OCI-LY7 (cell line): ENCODE measurements at regions not wholly inside any gene's neighbourhood (a gene's known extent, or its start where the extent isn't known, plus 50 kb on each side); places are given as distances from the start of the nearest gene placed in this dataset.

ENCODE experiments used
- BruUV-seq: library from RNA; stranded (reverse); fragments of 400-500 nt; replicated peaks from 2 replicates; lab custom pipeline; 2021; lab: Mats Ljungman, UMichigan
- CTCF ChIA-PET: fragments of 300-600 bp; sonication (Branson Sonifier 250); formaldehyde crosslinking; loops from one replicate; lab custom pipeline; 2022; ENCODE audit warnings: antibody characterized with exemption; ENCODE audit not compliant: unreplicated experiment; lab: Charles Lee
- POLR2A ChIA-PET: fragments of 300-600 bp; sonication (Branson Sonifier 250); formaldehyde crosslinking; loops from one replicate; lab custom pipeline; 2022; ENCODE audit warnings: antibody characterized with exemption; lab: Charles Lee
- DNase-seq: peaks from one replicate; pipeline ENCODE4 v3.0.0-alpha.2; 2015; ENCODE audit warnings: low spot score
- H2AFZ ChIP-seq: fragments of 200-600 bp; sonication (generic), shearing (Covaris generic); 2 replicates; pipeline ENCODE4 v1.6.1; 2014; ENCODE audit warnings: mild to moderate bottlenecking, antibody characterized with exemption, low read length, moderate library complexity
- H3K27ac ChIP-seq: fragments of 200-600 bp; sonication (generic); 2 replicates; pipeline ENCODE4 v1.5.1; 2014; ENCODE audit warnings: mixed run types, low read depth, mild to moderate bottlenecking, moderate library complexity, low read length, inconsistent platforms; ENCODE audit not compliant: poor library complexity, severe bottlenecking
- H3K36me3 ChIP-seq: fragments of 200-600 bp; sonication (generic); 2 replicates; pipeline ENCODE4 v1.6.1; 2014; ENCODE audit warnings: mild to moderate bottlenecking, antibody characterized with exemption, low read length, moderate library complexity, mixed read lengths; ENCODE audit not compliant: insufficient read depth
- H3K4me1 ChIP-seq: fragments of 200-600 bp; sonication (generic); 2 replicates; pipeline ENCODE4 v1.5.1; 2014; ENCODE audit warnings: mild to moderate bottlenecking, low read length; ENCODE audit not compliant: insufficient read depth, poor library complexity, severe bottlenecking
- H3K4me2 ChIP-seq: fragments of 200-600 bp; sonication (generic); 2 replicates; pipeline ENCODE4 v1.6.1; 2014; ENCODE audit warnings: mild to moderate bottlenecking, low read length
- H3K4me3 ChIP-seq: fragments of 200-600 bp; sonication (generic); 2 replicates; pipeline ENCODE4 v1.5.1; 2014; ENCODE audit warnings: mild to moderate bottlenecking, low read depth, low read length; ENCODE audit not compliant: poor library complexity, severe bottlenecking
- H3K79me2 ChIP-seq: fragments of 200-600 bp; sonication (generic); 2 replicates; pipeline ENCODE4 v1.6.1; 2016; ENCODE audit warnings: low read depth, mild to moderate bottlenecking, low read length, moderate library complexity, mixed read lengths; ENCODE audit not compliant: insufficient read depth
- H3K9me2 ChIP-seq: fragments of 200-600 bp; sonication (generic); 2 replicates; pipeline ENCODE4 v1.6.1; 2016; ENCODE audit warnings: mild to moderate bottlenecking, low read length, mixed read lengths; ENCODE audit not compliant: insufficient read depth
- H3K9me3 ChIP-seq: fragments of 200-600 bp; sonication (generic); 2 replicates; pipeline ENCODE4 v1.6.1; 2014; ENCODE audit warnings: mild to moderate bottlenecking, mixed run types, low read length, mixed read lengths
- H4K20me1 ChIP-seq: fragments of 200-600 bp; sonication (generic); 2 replicates; pipeline ENCODE4 v1.6.1; 2014; ENCODE audit warnings: mild to moderate bottlenecking, antibody characterized with exemption, low read length, moderate library complexity, mixed read lengths; ENCODE audit not compliant: insufficient read depth
- EZH2phosphoT487 ChIP-seq: fragments of 200-600 bp; sonication (generic); IDR thresholded peaks from 2 replicates; pipeline ENCODE4 v1.6.1; 2018; ENCODE audit warnings: low read depth, borderline replicate concordance, mild to moderate bottlenecking, mixed run types, antibody characterized with exemption, low read length, moderate library complexity, mixed read lengths
- intact Hi-C: fragments of 100-400 bp; cut with micrococcal nuclease; formaldehyde crosslinking; loops from one replicate; pipeline ENCODE4 v1.10.0; 2022; ENCODE audit not compliant: unreplicated experiment
- TF ChIP-seq, protein P1 (sequence below): fragments of 200-600 bp; sonication (generic); conservative IDR thresholded peaks from 2 replicates; pipeline ENCODE4 v1.5.1; 2014; ENCODE audit warnings: mild to moderate bottlenecking, antibody characterized with exemption, low read length, moderate library complexity, mixed read lengths

DNA sequence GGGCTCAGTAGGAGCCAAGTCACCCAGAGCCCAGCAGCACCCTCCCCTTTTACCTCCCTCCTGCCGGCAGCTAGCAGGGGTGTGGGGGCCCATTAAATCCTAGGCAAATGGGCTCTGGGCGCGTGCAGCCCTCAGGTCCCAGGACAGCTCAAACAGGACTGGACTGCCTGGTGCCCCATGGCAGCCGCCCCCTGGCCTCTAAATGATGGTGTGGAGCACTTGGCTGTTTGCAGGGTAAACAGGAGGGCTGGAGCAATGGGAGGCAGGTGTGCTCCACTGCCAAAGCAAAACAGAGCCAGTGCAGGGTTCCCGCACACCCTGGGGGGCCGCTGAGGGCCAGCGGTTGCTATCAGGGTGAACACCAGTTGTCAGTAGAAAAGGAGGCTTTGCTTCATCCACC, 55.9 kb upstream of the C5orf58 start:
- Histone ChIP-seq H3K79me2 (no peaks in the 10 kb centered on the region), H4K20me1 (no peaks in the 10 kb centered on the region), H3K4me3 (no peak overlapping the region), H3K27ac (no peak overlapping the region), H3K9me2 (no peaks in the 10 kb centered on the region), H3K4me1 (no peaks in the 10 kb centered on the region), H3K36me3 (no peaks in the 10 kb centered on the region), H3K9me3 (no peaks in the 10 kb centered on the region), H3K4me2 (no peak overlapping the region), H2AFZ (no peak overlapping the region)
- intact Hi-C loops = no loop called here
- ChIA-PET CTCF (no interaction called here), POLR2A (no interaction called here)
- DNase-seq = no peak
- TF ChIP-seq, protein P1, sequence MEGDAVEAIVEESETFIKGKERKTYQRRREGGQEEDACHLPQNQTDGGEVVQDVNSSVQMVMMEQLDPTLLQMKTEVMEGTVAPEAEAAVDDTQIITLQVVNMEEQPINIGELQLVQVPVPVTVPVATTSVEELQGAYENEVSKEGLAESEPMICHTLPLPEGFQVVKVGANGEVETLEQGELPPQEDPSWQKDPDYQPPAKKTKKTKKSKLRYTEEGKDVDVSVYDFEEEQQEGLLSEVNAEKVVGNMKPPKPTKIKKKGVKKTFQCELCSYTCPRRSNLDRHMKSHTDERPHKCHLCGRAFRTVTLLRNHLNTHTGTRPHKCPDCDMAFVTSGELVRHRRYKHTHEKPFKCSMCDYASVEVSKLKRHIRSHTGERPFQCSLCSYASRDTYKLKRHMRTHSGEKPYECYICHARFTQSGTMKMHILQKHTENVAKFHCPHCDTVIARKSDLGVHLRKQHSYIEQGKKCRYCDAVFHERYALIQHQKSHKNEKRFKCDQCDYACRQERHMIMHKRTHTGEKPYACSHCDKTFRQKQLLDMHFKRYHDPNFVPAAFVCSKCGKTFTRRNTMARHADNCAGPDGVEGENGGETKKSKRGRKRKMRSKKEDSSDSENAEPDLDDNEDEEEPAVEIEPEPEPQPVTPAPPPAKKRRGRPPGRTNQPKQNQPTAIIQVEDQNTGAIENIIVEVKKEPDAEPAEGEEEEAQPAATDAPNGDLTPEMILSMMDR = no peak
- TF ChIP-seq EZH2phosphoT487 = no peak
- no TSS peak for BruUV-seq

- Histone ChIP-seq H4K20me1 (no peaks in the 10 kb centered on the region), H2AFZ (no peak overlapping the region), H3K9me2 (no peaks in the 10 kb centered on the region), H3K27ac (no peak overlapping the region), H3K4me2 (no peak overlapping the region), H3K9me3 (no peaks in the 10 kb centered on the region), H3K36me3 (no peaks in the 10 kb centered on the region), H3K4me1 (no peaks in the 10 kb centered on the region), H3K4me3 (no peak overlapping the region), H3K79me2 (no peaks in the 10 kb centered on the region)
- TF ChIP-seq EZH2phosphoT487 = no peak
- TF ChIP-seq, protein P1 = no peak
- ChIA-PET CTCF (no interaction called here), POLR2A (interaction anchor here (0.5 to 0.7 kb wide), 2 partner anchors 11 to 1404 kb away, joined by 3 to 5 read pairs; no protein-coding TSS in a partner anchor)
- intact Hi-C loops = no loop called here
- BruUV-seq = no TSS peak
- no peak for DNase-seq
Observed at GRCh38 chr5:170178814-170179213, 54.0 kb upstream of the C5orf58 start.

DNA sequence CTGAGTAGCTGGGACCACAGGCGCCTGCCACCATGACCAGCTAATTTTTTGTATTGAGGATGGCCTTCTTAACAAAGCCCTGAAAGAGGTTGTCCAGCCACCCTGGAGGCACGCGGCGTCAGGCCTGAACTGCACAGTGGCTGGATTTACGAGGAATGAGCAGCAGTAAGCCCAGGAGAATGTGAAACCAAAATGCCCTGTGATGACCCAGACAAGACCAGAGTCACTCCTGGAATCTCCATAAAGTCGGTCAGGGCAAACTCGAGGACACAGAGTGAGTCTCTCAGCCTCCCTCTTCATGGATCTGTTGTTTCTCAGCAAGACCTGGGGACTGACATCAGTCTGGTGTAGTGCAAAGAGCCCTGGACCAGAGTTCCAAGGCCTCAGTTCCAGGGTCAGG, 53.2 kb upstream of the C5orf58 start:
- TF ChIP-seq, protein P1 = no peak
- no peak for TF ChIP-seq EZH2phosphoT487
- intact Hi-C loops = no loop called here
- no peaks in the 10 kb centered on the region for H4K20me1 ChIP-seq
- BruUV-seq = no TSS peak
- H3K4me3 ChIP-seq = no peak overlapping the region
- ChIA-PET CTCF (no interaction called here), POLR2A (interaction anchor here (0.7 kb wide), 1 partner anchor 380 kb away, joined by 5 read pairs; no protein-coding TSS in a partner anchor)
- DNase-seq = no peak
- H3K4me2 ChIP-seq = no peak overlapping the region
- H2AFZ ChIP-seq = no peak overlapping the region
- H3K36me3 ChIP-seq = no peaks in the 10 kb centered on the region
- H3K9me3 ChIP-seq = no peaks in the 10 kb centered on the region
- no peaks in the 10 kb centered on the region for H3K4me1 ChIP-seq
- no peaks in the 10 kb centered on the region for H3K79me2 ChIP-seq
- no peak overlapping the region for H3K27ac ChIP-seq
- no peaks in the 10 kb centered on the region for H3K9me2 ChIP-seq
